ENCODE measurements at regions not wholly inside any gene's neighbourhood (a gene's known extent, or its start where the extent isn't known, plus 50 kb on each side); places are given as distances from the start of the nearest gene placed in this dataset.
"Not testable (repeated sequence)": the region's sequence is repeated elsewhere in the genome, so short reads cannot be mapped to it uniquely, and the experiment has no call there.

GRCh38 chr12:25797949-25798348 is 160.5 kb upstream of the RASSF8 start:
- DNase-seq = no peak

DNA sequence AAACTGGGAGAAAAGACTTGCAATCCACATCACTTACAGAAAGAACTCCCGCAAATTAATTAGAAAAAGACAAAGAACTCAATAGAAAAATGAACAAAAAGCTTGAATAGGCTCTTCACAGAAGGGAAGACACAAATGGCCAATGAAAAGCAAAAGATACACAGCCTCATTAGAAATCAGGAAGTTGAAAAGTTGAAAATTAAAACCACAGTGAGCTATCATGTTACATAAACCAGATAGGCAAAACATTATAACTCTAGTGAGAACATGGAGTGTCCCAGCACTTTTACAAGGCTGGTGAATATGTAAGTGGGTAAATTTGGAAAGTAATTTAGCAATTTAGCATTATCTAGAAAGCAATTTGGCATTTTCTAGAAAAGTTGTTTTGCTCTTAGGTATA is 158.4 kb upstream of the RASSF8 start:
- peak in 1 of 3 donors; percentile 26 for DNase-seq

- DNase-seq = no peak
Measured at GRCh38 chr12:25801734-25802133, 156.7 kb upstream of the RASSF8 start.

DNA sequence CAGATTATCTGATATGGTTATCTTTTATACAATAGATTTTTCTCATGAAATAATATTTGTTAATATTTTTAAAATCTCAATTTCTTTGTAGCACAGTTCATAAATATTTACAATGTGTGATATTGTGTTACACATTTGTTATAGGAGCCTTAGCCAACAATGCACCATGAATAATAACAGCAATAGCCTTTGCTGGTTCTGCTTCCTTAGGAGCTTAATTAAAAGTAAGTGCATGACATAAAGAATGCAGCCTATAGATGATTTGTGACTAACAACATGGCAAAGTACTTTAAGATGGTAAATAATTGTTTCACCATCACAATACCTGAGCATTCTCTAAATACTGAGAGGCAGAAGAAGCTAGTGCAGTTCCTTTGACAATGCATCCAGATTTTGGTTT is 156.3 kb upstream of the RASSF8 start:
- no peak for DNase-seq

DNA sequence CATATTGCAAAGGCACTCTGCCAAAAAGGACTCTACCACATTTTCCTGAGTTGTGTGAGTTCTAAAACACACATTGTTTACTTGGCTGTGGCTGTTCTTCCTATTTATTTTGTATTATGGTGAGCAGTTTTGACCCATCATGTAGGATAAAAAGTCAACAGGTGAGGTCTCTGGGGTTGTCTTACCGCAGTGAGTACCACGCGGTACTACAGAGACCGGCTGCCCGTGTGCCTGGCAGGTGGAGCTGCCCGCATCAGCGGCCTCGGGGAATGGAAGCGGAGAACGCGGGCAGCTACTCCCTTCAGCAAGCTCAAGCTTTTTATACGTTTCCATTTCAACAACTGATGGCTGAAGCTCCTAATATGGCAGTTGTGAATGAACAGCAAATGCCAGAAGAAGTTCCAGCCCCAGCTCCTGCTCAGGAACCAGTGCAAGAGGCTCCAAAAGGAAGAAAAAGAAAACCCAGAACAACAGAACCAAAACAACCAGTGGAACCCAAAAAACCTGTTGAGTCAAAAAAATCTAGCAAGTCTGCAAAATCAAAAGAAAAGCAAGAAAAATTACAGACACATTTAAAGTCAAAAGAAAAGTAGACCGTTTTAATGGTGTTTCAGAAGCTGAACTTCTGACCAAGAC is 155.3 kb upstream of the RASSF8 start:
- not testable (repeated sequence) for DNase-seq

- DNase-seq = not testable (repeated sequence)
Measured at GRCh38 chr12:25804286-25804685, 154.2 kb upstream of the RASSF8 start.

- DNase-seq = no peak
Measured at GRCh38 chr12:25806271-25806670, 152.2 kb upstream of the RASSF8 start.

- no peak for DNase-seq
Measured at GRCh38 chr12:25808604-25809003, 149.9 kb upstream of the RASSF8 start.

DNA sequence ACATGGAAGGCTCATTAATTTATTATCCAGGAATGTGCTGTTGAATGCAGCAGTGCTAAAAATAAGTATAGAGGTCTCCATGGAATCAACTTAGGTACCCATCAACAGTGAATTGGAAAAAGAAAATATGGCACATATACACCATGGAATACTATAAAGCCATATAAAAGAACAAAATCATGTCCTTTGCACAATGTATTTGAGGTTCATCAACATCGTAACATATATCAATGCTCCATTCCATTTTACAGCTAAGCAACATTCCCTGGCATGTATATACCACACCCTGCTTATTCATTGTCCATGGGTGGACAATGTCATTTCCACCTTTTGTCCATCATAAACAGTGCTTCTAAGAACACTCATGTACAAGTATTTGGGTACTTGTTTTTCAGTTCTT is 147.8 kb upstream of the RASSF8 start:
- DNase-seq = no peak

GRCh38 chr12:25811656-25812126 is 146.8 kb upstream of the RASSF8 start:
- DNase-seq = peak; percentile 54 to 67 (median 58)

DNA sequence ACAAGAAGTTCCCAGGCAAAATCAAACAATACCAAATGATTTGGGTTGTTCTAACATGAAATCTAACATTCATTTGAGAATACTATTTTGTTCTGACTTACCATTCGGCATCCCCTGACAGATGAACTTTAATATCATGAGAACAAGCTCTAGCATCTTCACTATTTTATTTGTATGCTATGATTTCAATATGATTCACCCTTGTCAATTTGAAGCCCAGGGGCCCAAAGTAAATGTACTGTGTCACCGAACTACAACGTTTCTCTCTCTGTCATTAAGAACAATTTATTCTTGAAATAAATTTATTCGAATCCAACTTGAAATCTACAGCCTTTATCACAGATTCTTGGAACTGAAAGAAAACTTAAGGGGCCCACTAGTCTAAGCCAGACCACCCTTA is 146.2 kb upstream of the RASSF8 start:
- DNase-seq = no peak

DNA sequence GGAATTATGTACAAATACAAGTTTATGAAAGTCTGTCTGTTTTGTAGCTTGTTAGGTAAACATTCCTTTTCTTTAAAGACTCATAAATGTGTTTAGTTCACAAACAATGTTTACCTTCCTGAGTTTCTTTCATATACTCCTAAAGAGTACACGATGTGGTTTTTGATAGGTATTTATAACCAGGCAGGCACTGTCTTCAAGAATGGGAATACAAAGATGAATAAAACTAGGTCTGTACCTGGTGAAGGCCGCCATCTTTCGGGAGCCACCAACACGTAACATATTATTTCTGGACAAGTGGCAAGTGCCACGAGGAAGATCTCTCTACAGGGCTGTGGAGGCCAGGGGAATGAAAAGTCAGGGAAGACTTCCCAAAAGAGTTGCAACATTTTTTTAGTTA is 144.6 kb upstream of the RASSF8 start:
- DNase-seq = no peak

- no peak for DNase-seq
Measured at GRCh38 chr12:25816637-25817036, 141.8 kb upstream of the RASSF8 start.

- peak; percentile 19 to 31 (median 25) for DNase-seq
Measured at GRCh38 chr12:25817166-25817565, 141.3 kb upstream of the RASSF8 start.

DNA sequence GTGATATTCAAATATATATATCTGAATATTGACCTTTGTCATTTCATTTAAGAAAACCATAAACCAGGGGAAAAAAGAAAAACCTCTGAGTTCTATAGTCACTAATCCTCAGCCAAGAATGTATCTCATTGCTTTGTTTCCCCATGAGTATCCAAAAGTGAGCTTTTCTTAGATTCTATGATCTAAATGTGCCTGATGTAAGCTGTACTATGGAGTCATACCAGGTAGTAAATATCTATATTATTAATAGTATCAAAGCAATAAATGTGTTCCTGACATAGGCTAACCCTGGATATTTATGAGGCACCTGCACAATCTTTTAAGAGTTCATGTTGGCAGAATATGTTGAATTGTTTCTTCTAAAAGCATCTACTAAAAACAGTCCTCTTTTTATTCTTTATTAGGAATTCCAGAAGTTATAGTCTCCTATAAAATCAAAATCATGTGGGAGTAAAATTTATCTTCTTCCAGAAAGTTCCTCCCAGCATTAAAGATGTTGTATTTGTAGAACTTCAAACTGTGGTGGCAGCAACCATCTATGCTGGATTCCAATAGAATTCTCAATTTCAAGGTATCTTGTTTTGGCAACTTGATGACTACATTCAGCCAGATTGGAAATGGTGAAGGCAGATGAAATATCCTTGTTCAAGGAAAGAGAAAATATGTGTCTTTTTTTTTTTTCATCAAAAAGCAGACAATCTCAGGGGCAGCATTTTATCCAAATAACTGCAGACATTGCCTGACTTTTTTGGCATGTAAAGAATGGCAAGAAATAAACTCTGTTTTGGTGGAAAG is 139.7 kb upstream of the RASSF8 start:
- DNase-seq = no peak

GRCh38 chr12:25819691-25820090 is 138.8 kb upstream of the RASSF8 start:
- DNase-seq = no peak

GRCh38 chr12:25822281-25822680 is 136.2 kb upstream of the RASSF8 start:
- no peak for DNase-seq

GRCh38 chr12:25824734-25825133 is 133.7 kb upstream of the RASSF8 start:
- DNase-seq = no peak

GRCh38 chr12:25825446-25825845 is 133.0 kb upstream of the RASSF8 start:
- no peak for DNase-seq

DNA sequence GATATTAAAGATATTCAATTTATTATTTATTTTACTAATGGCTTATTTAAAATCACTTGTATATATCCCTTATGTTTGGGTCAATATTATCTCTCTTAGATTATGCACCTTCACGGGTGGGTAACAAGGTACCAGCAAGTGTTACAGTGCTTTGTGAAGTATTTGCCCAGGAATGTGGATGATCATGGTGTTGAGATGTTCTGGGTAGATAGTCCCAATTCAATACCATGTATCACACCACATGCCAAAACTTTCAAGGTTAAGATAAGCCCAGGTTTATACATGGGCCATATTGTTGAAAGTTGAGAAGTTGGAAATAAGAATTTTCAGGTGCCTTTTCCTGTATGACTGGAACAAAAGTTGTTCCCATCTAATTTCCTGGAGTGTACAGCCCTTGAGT is 131.3 kb upstream of the RASSF8 start:
- DNase-seq = no peak

- DNase-seq = no peak
Measured at GRCh38 chr12:25827747-25828146, 130.7 kb upstream of the RASSF8 start.

DNA sequence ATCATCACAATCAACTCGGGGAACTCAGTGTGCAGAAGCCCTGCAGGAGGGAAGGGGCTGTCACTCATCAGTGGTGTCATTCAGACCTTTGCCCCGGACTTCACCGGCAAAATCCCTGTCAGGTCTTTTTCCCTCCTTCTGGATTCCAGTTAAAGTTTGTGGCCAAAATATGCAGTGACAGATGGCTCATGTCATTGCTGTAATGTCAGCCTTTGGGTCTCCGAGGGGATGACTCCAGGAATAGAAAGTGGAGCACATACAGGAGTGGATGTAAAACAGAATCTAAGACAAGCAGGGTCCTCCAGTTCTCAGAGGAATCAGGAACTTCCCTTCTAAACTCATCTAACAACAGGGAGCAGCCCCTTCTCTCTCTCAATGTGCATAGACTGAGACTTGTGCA is 130.3 kb upstream of the RASSF8 start:
- DNase-seq = no peak

DNA sequence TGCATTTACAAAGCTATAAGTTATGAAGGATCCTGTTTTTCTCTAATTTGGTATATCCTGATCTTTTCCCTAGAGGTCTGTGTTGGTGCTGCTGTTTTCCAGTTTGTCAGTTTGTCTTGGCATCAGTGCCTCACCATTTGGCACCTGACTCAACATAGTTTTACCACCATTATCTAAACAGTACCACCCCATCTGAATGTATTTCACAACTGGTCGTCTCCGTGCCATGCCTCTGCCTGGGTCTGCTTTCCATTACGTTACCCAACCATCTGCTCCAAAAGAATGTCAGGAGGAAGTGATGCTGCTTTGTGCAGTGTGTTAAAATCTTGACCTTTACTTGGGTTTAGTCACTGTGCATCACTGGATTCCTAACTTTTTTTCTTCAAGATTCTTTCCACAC is 129.3 kb upstream of the RASSF8 start:
- DNase-seq = peak; percentile 28 to 52 (median 42)

DNA sequence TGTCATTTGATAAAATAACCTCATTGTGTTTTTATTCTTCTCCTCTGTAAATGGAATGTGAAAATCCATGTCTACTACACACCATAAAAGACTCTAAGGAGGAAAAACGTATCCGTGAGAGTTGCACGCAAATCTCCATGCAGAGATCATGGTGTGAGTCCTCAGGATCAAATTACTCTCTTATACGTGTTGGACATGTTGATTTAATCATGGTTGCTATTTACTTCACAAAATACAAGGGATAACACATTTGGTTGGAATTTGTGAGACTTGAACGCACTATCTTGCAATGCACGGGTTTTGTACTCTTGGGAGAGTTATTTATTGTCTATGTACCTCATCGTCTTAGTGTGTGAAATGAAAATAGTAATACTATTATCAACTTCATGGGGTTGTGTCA is 128.0 kb upstream of the RASSF8 start:
- DNase-seq = no peak

DNA sequence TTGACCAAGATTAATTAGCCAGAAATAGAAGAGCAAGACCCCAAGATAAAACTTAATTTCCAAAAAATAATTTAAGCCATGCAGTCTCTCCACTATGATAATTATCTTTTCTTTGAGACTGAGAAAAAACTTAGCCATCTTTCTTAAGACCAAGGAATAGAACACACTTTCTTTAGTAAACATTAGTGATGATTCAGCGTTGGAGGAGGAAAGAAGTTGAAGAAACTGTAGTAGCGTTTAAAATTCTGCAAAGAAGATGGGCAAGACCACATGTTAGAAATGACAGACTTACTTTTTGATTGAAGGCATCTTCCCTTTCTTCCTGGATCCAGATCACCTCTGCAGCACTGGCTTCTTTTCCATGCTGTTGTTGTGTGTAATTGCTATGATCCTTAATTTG is 124.8 kb upstream of the RASSF8 start:
- no peak for DNase-seq

All from suppressor macrophage treated with lipopolysaccharide for 1 hour (primary cell).